ENCODE measurements at regions not wholly inside any gene's neighbourhood (a gene's known extent, or its start where the extent isn't known, plus 50 kb on each side); places are given as distances from the start of the nearest gene placed in this dataset.

DNA sequence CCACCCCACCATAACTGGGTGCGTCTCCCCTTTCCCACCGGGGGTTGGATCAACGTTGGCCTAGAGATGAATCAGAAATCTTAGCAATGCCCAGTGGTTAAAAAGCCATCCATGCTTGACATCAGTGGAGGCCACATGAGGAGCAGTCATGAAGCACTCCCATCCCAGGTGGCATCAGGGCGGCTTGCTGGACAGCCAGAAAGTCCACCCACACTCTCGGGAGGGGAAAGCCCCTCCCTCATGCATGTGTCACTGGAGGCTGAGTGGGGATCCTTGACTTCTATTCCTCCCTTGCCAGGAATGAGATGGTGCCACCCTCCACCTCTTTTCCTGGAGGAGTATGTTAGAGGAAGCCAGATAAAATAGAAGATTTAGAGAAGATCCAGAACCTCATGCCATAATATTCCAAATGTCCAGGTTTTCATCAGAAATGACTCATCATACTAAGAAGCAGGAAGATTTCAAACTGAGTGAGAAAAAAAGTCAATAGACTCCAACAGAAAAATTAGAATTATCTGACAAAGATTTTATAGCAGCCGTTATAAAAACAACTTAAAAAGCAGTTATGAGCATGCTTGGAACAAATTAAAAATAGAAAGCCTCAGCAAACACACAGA, 507.1 kb upstream of the ID2 start:
- Histone ChIP-seq H2BK15ac (ENCODE audit: low read depth, low read length) (no peak overlapping the region), H3K9me3 (ENCODE audit: control insufficient read depth, low read depth, low read length) (no peaks in the 10 kb centered on the region), H2BK5ac (ENCODE audit: insufficient read length, low read length) (no peak overlapping the region), H3K9ac (ENCODE audit: extremely low read depth, insufficient read length, low read length) (no peak overlapping the region), H4K20me1 (ENCODE audit: control insufficient read depth, insufficient read depth, insufficient read length) (no peaks in the 10 kb centered on the region), H3K14ac (ENCODE audit: insufficient read depth, low read length) (no peak overlapping the region), H3K4me1 (ENCODE audit: insufficient read depth, low read length) (peaks cover 7% of the 10 kb centered on the region; the same call in 1 of the 2 replicates), H3K18ac (ENCODE audit: insufficient read length, low read depth, low read length) (no peak overlapping the region), H3K79me1 (ENCODE audit: insufficient read depth, low read depth, low read length, poor library complexity, severe bottlenecking) (no peaks in the 10 kb centered on the region), H3T11ph (ENCODE audit: low read length) (no peak overlapping the region), H3K23ac (ENCODE audit: insufficient read length, low read depth, low read length) (no peak overlapping the region), H4K5ac (ENCODE audit: insufficient read length, low read depth, low read length) (no peak overlapping the region), H4K91ac (ENCODE audit: insufficient read length, low read depth, low read length) (no peak overlapping the region), H4K8ac (replicated peaks; ENCODE audit: insufficient read length, low read depth, low read length) (no peak overlapping the region), H3K27me3 (ENCODE audit: insufficient read depth, low read length) (peaks cover 3% of the 10 kb centered on the region; the same call in 1 of the 2 replicates), H3K4me2 (ENCODE audit: insufficient read depth, insufficient read length, low read length) (no peak overlapping the region), H3K79me2 (ENCODE audit: insufficient read depth, low read length) (no peaks in the 10 kb centered on the region), H2AK5ac (ENCODE audit: insufficient read length, low read length) (no peak overlapping the region), H2BK120ac (ENCODE audit: low read depth, low read length, poor library complexity, severe bottlenecking) (no peak overlapping the region), H3K56ac (ENCODE audit: insufficient read length, low read depth, low read length) (no peak overlapping the region), H2AFZ (ENCODE audit: low read length) (no peak overlapping the region), H3K4ac (ENCODE audit: low read depth, low read length) (no peak overlapping the region), H2BK12ac (ENCODE audit: insufficient read length, low read depth, low read length) (no peak overlapping the region), H3K23me2 (ENCODE audit: insufficient read length, low read depth, low read length, poor library complexity, severe bottlenecking) (no peaks in the 10 kb centered on the region), H2BK20ac (ENCODE audit: low read depth, low read length, poor library complexity, severe bottlenecking) (no peak overlapping the region), H3K27ac (ENCODE audit: insufficient read length, low read depth, low read length) (no peak overlapping the region)
- TF ChIP-seq, protein P1, sequence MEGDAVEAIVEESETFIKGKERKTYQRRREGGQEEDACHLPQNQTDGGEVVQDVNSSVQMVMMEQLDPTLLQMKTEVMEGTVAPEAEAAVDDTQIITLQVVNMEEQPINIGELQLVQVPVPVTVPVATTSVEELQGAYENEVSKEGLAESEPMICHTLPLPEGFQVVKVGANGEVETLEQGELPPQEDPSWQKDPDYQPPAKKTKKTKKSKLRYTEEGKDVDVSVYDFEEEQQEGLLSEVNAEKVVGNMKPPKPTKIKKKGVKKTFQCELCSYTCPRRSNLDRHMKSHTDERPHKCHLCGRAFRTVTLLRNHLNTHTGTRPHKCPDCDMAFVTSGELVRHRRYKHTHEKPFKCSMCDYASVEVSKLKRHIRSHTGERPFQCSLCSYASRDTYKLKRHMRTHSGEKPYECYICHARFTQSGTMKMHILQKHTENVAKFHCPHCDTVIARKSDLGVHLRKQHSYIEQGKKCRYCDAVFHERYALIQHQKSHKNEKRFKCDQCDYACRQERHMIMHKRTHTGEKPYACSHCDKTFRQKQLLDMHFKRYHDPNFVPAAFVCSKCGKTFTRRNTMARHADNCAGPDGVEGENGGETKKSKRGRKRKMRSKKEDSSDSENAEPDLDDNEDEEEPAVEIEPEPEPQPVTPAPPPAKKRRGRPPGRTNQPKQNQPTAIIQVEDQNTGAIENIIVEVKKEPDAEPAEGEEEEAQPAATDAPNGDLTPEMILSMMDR (conservative IDR thresholded peaks at IDR 0.05): no peak
- Mint-ChIP-seq H3K4me1 (peaks cover 13 to 17% of the 10 kb centered on the region in 2 experiments), H3K9me3 (peaks cover 2 to 4% of the 10 kb centered on the region in 2 experiments; a peak in 3 of 5 replicates), H3K27ac (no peak overlapping the region), H3K27me3 (ENCODE audit: low read depth) (no peaks in the 10 kb centered on the region), H3K36me3 (ENCODE audit: insufficient read depth in 1 of 3, low read depth in 3 of 3) (no peaks in the 10 kb centered on the region; a peak in 2 of 7 replicates), H3K4me3 (no peak overlapping the region)
- no peak for DNase-seq
- no CpG with 5 or more reads among the region's 6 CpGs for WGBS (ENCODE audit: extremely low coverage, insufficient read length, low lambda C conversion rate)

All from H9 (cell line).